ENCODE measurements at regions not wholly inside any gene's neighbourhood (a gene's known extent, or its start where the extent isn't known, plus 50 kb on each side); places are given as distances from the start of the nearest gene placed in this dataset.

DNA sequence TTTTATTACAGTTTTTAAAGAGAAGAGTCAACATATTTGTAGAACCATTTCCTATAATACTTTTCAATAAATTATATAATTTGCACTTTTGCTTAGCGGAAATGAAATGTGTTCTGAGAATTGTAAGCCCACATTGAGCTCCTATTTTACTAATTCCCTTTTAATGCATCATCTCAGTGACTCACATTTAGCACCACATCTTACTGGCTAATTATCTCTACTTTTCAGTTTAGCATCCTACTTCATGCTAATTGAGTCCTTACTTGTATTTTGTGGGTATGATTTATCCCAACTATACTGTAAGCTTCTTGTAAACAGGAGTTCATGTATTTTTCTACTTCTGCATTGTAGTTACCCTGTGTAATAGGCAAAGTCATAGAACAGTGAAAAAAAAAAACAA is 67.5 kb downstream of the TMX1 start:
- no peak for DNase-seq (ENCODE audit: low read depth in 2 of 2)

DNA sequence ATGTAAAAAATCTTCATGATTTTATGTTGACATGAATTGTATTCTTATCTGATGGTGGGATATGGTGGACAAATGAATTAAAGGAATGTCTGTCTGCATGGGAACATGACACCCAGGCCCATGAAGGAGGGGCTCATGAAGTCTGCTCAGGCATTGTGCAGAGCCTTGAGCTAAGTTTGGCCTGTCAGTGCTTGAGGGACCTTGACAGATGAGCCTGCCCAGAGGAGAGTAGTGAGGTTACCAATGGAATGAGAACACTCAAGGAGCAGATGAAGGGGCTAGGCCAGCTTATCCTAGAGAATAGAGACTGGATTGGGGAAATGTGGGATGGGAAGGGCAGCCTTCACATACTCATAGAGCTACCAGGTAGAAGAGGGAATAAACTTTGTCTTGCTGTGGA is 68.8 kb downstream of the TMX1 start:
- no peak for DNase-seq (ENCODE audit: low read depth in 2 of 2)

DNA sequence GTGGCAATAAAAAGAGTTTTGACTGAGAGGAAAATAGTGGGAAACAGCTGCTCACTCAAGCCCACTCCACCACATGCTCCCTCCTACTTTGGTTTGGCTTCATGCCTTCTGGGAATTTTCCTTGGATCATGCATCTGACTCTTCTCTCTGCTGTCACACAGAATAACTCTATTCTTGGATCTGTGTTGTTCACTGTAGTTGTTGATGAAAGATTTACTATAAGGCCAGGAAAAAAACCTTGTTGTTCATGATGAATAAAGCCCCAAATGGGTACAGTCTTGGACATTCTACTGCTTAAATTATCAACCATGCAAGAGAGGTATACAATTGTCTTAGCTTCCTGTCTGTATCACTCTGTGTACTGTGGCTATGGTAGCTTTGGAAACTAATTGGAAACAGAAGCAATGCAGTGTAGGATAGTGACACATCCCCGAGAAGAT is 70.5 kb downstream of the TMX1 start:
- peak; percentile 93 to 97 for DNase-seq (ENCODE audit: low read depth in 2 of 2)

DNA sequence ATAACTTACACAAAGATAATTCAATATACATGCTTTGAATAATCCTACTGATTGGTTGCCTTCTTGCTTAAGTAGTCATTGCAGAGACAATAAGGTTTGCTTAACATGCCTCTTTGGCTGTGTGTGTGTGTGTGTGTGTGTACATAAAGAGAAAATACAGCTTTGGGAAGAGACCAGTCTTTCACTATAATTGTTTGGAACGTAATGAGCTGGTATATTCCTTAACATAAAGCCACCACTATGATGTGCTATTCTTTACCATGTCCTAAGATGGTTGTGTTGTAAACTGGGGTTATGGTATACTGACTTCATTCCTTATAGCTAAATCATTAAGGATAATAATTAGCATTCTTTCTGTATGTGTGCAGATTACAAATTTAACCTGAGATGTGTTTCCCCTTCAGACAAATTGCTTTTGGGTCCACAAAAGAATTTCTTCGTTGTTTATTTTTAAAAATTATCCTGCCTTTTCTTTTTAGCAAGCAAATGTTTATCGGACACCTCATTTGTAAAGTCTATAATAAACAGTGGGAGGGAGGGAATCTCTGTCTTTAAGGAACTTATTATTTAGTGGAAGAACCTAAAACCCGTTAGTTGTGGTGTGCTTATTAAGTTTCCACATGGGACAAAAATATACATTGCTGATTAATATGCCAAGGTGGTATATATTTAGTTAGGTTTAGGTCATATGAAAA is 74.4 kb downstream of the TMX1 start:
- no peak for DNase-seq (ENCODE audit: low read depth in 2 of 2)

DNA sequence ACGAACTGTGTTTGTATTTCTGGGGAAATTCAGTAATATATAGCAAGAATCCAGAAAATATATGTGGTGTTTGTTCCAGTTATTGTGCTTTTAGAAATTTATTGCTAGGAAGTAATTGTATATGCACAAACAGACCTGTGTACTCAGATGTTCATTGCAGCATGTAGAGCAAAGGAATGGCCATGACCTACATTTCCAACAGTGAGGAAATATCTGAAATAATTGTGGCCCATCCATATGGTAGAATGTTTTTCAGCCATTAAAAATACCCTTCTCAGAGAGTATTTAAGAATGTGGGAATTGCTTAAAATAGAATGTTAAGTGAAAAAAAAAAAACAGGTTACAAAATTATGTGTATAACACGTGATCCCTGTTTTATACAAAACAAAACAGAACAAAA is 77.3 kb downstream of the TMX1 start:
- DNase-seq (ENCODE audit: low read depth in 2 of 2) = peak in 1 of 2 donors; percentile 18

DNA sequence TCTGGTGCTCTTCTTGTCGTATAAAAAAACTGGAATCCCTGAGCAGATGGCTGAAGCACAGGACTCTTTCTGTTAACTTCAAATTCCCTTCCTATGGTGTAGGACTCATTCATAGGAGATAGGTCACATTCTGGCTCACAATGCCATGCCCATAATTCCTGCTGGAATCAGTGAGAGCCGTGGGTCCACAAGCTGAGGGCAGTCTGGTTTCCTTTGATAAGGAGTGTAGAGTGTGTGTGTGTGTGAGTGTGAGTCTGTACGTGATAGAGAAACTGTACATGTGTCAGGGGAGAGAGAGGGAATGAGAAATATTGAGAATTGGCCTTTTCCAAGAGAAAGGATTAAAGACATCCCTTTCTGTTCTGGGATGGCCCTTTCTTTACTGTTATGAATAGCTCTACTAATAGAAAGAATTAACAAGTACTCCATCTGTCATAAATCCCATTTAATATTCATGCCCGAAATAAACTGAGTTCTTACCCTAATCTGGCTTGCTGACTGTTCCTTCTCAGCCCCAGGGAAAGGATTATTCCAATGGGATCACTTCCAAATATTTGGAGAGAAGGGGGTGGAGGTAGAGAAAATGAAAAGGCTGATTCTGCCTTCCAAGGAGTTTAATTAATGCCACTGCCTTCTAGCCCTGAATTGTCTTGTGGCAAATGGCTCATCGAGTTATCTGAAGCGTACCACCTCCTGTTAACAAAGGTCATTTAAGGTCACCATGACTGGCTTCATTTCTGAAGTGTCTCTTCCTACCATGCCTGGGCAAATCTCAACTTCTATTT is 79.0 kb downstream of the TMX1 start:
- peak in 1 of 2 donors; percentile 18 for DNase-seq (ENCODE audit: low read depth in 2 of 2)

DNA sequence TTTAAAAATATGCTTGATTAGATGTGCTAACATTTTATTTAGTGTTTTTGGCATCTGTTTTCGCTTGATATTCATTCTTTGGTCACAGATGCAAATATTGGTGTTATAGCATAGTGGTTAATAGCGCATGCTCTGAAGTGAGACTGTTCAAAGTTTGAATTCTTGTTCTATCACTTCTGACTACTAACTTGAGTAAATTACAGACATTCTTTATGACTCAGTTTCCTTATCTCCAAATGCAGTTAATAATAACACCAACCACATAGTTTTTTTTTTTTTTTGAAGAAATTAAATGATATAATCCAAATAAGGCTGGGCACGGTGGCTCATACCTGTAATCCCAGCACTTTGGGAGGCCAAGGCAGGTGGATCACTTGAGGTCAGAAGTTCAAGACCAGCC is 81.0 kb downstream of the TMX1 start:
- no peak for DNase-seq (ENCODE audit: low read depth in 2 of 2)

DNA sequence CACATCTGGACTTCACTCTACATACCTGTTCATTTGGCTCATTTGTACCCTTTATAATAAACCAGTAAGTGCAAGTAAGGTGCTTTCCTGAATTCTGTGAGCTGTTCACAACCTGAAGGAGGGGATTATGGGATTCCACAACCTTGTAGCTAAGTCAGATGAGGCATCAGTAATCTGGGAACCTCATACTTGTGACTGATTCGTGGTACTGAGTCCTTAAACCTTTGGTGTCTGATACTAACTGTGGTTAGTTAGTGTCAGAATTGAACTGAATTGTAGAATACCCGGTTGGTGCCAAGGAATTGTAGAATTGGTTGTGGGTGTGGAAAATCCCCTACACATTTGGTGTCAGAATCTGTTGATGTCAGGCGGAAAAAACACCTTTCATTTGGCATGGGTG is 83.4 kb downstream of the TMX1 start:
- DNase-seq (ENCODE audit: low read depth in 2 of 2) = no peak

DNA sequence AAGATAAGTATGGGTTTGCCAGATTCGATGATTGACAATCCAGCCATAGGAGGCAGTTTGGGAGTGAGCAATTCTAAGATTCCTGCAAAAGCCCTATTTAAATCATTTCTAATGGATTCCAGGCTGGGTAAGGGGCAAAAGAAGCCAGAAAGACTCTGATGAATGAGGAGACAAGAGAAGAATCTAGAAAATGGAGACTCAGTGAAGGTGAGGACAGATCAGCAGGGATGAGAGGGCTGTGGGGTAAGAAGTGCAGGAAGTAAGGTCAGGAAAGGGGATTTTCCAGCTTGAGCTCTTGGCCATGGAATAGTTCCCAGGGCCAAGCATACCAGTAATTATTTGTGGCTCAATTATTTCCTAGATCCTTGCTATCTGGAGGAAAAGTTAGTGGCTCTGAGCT is 87.3 kb downstream of the TMX1 start:
- DNase-seq (ENCODE audit: low read depth in 2 of 2) = peak; percentile 69 to 92

DNA sequence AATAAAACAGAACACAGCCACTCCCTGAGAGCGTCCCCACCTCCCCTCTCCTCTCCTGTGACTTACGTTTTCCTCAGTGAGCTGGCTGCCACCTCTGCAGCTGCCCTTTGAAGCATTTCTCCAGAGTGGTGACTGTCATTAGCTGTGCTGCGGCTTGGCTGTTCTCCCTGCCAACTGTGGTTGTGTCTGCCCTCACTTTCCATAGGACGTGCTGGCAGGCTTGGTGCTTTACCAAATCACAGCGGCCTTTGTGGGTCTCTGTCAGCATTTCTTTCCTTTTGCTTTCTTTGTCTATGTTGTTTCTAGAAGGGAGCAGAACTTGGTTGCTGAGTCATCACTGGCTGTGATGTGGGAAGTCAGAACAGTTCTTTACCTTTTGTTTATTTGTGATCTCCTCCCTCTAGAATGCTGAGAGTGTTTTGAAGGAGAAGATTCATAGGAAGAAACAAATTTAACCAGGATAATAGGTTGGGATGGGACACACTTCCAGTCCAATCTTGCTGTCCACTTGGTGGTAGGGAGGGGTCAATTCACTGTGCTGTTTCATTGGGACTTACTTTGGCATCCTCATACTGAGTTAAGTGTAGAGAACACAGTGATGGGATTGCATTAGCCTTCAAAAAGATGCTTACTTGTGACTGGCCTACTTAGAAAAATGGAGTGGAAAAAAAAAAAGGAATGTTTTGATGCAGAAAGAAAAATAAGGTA is 88.2 kb downstream of the TMX1 start:
- DNase-seq (ENCODE audit: low read depth in 2 of 2) = peak; percentile 20 to 73

DNA sequence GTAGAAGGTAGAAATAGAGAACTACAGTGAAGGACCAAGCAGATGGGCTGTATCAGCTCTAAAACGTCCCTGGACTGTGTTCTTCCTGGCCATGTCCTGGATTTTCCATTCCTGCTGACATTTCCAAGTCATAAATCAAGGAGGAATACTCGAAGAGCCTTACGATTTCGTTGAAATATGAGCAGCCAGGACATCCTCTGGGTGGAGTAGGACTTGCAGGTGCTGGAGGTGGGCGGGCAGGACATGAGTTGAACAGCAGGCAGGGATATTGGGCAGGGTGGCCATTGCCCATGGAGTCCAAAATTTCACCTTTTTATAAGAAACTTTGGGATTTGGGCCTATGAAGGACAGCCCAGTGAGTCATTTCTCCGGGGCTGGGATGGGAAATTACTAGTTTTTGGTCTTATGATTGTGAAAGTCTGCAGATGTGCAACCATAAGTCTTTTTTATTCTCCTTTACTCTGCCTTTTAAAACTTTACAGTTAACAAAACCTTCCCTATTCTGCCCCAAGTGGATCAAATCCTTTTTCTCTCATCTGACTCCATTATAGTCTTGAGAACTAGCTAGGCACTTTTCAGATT is 88.8 kb downstream of the TMX1 start:
- peak in 1 of 2 donors; percentile 28 for DNase-seq (ENCODE audit: low read depth in 2 of 2)

DNA sequence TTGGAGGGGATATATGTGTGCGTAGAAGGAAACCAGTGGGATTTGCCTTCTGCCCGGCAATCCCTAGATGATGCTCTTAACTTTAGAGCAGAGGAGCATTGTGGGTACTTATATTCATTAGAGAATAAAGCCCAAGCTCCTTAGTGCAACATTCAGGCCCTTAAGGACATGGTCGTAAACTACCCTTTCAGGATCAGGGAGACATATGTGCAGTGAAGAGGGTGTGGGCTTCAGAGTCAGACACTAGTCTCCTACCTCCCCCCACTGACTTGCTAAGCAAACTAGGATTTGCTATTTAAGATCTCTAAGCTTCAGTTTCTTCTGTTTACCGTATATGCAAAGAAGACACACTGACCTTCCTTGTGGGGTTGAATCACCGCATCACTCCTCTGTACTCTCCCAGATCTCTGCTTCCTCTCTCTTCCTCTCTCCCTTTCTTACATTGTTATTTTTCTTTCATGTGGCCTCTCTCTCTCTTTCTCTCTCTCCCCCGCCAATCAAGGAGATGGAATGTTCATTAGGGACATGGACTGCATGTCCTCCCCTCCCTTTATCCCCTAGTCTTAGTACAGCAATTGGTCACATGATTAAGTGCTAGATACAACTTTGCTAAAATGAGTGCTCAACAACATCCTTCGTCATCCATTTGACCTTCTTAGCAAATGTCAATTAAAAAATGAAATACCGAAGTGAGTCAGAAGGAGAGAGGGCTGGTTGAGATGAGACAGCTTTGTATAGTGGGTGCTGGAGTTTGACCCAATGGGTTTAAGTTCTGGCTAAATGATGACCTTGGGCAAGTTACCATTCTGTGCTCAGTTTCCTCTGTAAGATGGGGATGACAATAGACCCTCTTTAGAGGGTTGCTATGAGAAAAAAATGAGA is 91.7 kb downstream of the TMX1 start:
- no peak for DNase-seq (ENCODE audit: low read depth in 2 of 2)

DNA sequence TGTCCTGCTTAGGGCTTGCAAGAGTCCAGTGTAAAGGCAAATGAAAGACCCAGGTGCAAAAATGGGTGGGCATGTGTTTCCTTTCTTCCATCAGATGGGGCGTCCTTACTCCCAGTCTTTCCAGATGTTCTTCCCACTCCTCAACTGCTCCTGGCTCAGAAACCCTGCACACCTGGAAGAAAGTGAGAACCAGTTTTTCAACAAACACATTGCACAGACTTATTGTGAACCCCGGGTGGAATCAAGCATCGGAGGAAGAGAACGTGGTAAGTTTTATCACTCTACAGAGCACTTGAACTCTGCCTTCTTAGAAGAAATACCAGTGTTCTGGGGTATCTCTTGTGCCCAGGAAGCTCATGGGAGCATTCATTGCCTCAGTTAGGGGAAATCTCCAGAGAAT is 93.3 kb downstream of the TMX1 start:
- DNase-seq (ENCODE audit: low read depth in 2 of 2) = no peak

DNA sequence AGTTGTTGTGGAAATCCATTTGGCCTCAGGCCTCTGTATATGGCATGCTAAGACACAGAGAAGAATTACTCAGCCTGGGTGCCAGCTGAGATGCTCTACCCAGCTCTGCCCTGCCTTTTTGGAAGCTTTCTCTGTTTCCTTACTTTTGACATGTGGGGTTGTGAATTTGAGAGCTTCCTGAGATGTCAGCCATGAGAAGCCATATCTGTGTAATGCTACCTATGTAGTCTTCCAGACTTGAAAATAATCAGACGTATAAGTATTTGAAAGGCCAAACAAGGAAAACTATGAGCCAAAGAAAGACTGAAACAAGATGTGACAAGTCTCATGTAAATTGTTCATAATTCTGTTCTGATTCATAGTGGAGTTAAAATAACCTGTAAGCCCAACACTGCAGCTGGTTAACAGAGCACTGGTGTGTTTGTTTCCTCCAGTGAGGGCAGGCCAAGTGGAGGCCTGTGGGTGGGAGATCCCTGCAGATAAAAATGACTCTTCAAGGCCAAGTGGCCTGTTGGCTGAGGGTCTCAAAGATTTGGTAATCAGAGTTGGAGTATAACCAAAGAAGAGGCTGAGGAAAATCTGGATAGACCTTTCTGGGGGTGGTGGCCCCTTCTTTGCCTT is 94.0 kb downstream of the TMX1 start:
- DNase-seq (ENCODE audit: low read depth in 2 of 2) = no peak

DNA sequence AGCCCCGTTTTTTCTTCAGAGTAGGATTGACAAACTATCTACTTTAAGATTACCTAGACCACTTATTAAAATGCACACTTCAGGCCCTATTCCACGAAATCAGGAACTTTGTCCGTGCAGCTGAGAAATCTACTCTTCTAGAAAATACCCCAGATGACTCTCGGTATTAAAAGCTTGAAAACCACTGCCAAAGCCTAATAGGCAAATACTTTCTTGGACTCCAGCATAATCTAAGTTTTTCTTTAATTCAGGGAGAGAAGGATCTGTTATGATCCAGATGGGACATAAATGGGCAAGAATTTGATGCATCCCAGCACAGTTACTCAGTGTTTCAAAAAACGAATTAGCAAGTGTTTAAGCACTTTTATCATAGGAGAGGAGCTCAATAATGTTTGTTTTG is 94.5 kb downstream of the TMX1 start:
- DNase-seq (ENCODE audit: low read depth in 2 of 2) = no peak

DNA sequence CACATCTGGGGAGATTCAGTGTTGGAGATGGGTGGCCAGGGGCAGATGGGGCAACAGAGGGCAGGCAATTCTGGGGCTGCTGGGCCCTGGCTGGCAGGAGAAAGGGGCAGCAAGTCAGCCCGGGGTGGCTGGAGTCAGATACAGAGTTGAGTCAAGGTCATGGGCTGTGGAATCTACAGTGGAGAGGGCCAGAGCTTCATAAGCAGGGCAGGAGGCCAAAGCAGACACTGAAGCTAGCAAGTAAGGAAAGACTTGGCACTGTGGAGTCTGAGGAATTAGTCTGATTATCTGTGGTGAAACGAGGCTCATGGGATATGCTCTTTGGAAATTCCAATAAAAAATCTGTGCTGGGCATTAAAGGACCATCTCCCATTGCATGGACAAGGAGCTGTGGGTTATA is 95.5 kb downstream of the TMX1 start:
- no peak for DNase-seq (ENCODE audit: low read depth in 2 of 2)

DNA sequence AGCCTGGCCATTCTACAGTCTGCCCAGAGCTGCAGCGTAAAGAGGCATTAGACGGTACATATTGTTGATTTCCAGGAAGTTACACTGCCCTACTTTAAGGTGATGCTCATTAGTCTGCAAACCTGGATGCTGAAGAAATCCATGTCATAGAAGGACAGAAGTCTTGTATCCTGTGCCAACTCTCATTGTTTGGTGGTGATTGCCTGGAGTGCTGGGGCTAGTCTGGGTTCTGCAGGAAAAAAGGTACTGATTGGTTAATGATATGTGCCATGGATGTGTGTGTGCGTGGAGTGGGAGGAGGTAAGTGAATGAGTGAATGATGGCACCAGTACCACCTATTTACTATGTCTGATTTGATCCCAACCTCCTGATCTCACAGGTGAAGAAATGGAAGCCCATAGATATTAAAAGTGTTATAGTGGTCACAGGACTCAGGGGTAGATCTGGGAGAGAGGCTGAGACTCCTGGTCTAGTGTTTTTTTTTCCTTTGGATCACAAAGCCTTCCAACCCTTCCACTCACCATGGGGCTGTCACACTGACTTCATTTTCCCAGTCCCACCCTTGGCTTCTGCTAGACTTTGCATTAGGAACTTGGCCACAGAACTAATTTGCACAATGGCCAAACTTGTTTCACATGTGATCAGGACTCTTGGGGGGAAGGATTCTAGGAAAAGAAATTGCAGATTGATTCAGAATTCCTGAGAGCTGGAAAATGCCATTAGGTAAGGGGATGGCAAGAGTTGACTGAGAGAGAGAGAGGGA is 96.1 kb downstream of the TMX1 start:
- DNase-seq (ENCODE audit: low read depth in 2 of 2) = no peak

DNA sequence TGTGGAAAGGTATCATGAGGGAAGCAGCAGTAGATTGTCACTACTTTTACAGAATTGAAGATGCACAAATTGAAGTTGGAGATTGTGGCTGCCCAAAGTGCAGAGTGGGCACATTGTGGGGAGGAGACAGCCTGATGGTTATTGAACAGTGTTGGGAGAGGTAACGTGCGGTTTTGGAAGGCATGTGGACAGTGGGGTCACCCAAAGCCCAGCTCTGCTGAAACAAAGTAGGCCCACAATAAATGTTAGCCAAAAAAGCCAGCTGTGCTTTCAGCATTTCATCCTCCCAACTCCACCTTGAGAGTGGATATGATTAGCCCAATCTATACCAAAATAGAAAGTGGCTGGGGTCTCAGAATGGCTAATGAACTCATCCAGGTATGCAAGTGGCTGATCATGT is 96.7 kb downstream of the TMX1 start:
- no peak for DNase-seq (ENCODE audit: low read depth in 2 of 2)

DNA sequence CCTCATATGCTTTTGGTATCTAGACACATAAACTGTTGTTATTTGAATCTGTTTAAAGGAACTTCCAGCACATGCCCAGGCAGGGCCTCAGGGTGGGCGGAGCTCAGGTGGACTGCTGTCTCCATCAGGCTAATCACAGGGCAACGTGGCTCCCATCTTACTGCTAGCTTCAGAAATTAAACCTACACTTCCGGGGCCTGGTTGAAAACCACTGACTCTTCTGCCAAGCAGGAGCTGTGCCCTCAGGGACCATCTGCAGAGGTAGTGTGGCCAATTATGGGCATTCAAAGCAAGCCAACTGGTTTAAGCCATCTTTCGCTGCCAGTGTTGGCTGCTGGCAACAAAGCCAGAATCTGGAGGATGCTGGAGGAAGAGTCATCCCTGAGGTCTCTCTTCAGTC is 97.5 kb downstream of the TMX1 start:
- DNase-seq (ENCODE audit: low read depth in 2 of 2) = no peak

DNA sequence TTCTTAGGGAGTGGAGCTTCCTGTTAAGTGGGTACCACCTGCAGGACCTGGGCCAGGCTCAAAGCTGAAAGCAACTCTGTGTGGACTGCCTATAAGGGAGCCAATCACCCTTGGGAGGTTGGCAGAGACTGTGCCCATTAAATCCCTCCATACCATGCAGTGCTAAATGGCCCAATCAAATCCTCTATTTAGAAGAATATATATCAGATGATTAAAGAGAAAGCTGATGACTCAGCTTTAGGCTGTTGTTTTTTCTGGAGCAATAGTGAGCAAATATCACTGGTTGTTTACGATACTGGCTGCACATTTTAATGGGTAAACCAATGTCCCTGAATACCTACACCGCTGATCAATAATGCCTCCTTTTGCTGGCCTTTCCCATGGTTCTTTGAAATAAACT is 101.3 kb downstream of the TMX1 start:
- DNase-seq (ENCODE audit: low read depth in 2 of 2) = no peak

All from dermis microvascular lymphatic vessel endothelial cell (primary cell).